Heart left ventricle (tissue), 16 donors: ENCODE measurements at regions not wholly inside any gene's neighbourhood (a gene's known extent, or its start where the extent isn't known, plus 50 kb on each side); places are given as distances from the start of the nearest gene placed in this dataset.

Experiments used
- ATAC-seq, 4 donors: fragments of 200-7000 bp; cut with Tn5 transposase; one replicate each; pipeline ENCODE4 v1.9.1; 2020 to 2022; ENCODE audit warnings: moderate library complexity in 4 of 4, mild to moderate bottlenecking in 3 of 4, moderate number of reproducible peaks in 1 of 4
- DNase-seq, 5 donors: peaks; one replicate each; pipeline ENCODE4 v3.0.0-alpha.2; 2020
- H3K27ac ChIP-seq, 12 donors: fragments of 200-600 bp; sonication (generic) in 4 of 12; one replicate each; pipeline versions ENCODE4 v1.5.0 to v1.8.0; 2016 to 2022; ENCODE audit warnings: mild to moderate bottlenecking in 2 of 12
- H3K27me3 ChIP-seq, 9 donors: fragments of 200-600 bp; sonication (generic) in 2 of 9; one replicate each; pipeline versions ENCODE4 v1.5.1 to v1.8.0; 2016 to 2022; ENCODE audit warnings: mild to moderate bottlenecking in 3 of 9
- H3K36me3 ChIP-seq, 9 donors: fragments of 200-600 bp; sonication (generic) in 2 of 9; one replicate each; pipeline versions ENCODE4 v1.5.0 to v1.8.0; 2018 to 2022; ENCODE audit warnings: mild to moderate bottlenecking in 2 of 9
- H3K4me1 ChIP-seq, 12 donors: fragments of 200-600 bp; sonication (generic) in 4 of 12; one replicate each; pipeline versions ENCODE4 v1.5.0 to v1.8.0; 2016 to 2022; ENCODE audit warnings: mild to moderate bottlenecking in 3 of 12
- H3K4me3 ChIP-seq, 12 donors: fragments of 200-600 bp; sonication (generic) in 4 of 12; one replicate each; pipeline versions ENCODE4 v1.5.0 to v1.8.0; 2017 to 2022; ENCODE audit warnings: mild to moderate bottlenecking in 9 of 12, moderate library complexity in 4 of 12
- H3K9me3 ChIP-seq, 12 donors: fragments of 200-600 bp; sonication (generic) in 4 of 12; one replicate each; pipeline versions ENCODE4 v1.5.0 to v1.8.0; 2016 to 2022; ENCODE audit warnings: mild to moderate bottlenecking in 1 of 12
- POLR2A ChIP-seq, 2 donors: fragments of 450-650 bp; IDR thresholded peaks; one replicate each; pipeline ENCODE4 v1.6.1; 2017; ENCODE audit warnings: antibody characterized with exemption in 2 of 2, mild to moderate bottlenecking in 2 of 2, moderate library complexity in 2 of 2
- WGBS, 4 donors: extraction: QIAGEN DNeasy Blood & Tissue Kit in 2 of 4; methylation state at CpG; one replicate each; pipeline versions ENCODE4 v1.1.5 to v1.1.7; 2013 to 2018; 5-methylcytosine and 5-hydroxymethylcytosine counted together
- intact Hi-C, 10 donors: fragments of 100-400 bp; cut with DNase I; formaldehyde crosslinking; loops; one replicate each; pipeline versions ENCODE4 v1.11.1 to v1.14.2; 2022
- TF ChIP-seq, protein P1 (sequence below), 12 donors: fragments of 200-600 bp; sonication (generic) in 4 of 12; IDR thresholded peaks; one replicate each; pipeline versions ENCODE4 v1.5.0 to v1.8.0; 2018 to 2022; ENCODE audit warnings: antibody characterized with exemption in 12 of 12, mild to moderate bottlenecking in 5 of 12
- donor health status: ischemic (EF 13 %, LVEDD 7.1; RV severe dilation, severe dysfunction).
- donor health status: healthy with polysubstance abuse.
- donor health status: DM: no; HTN: yes; CAD: no.
- donor health status: DM: no; HTN: no; CAD: no.
- donor health status: ischemic (EF 25% LVEDD 6.9; RV normal size, moderate dysfunction).
- donor health status: ischemic (EF 25% LVEDD 5.7; RV mildly dilated, moderate dysfunction).
- donor health status: healthy.
- donor health status: DM: yes; HTN: yes; CAD: no.
- donor health status: ischemic (EF 35%, LVEDD 5.7; RV mildly dilated, moderate dysfunction).
- donor health status: nonischemic (EF 11% LVEDD 7.7; RV severe dilation, severe dysfunction).
- donor health status: DM: yes; HTN: yes; CAD: no.
- donor health status: PGD.
- donor health status: ischemic (EF 29% LVEDD 5.4; RV normal size, mild dysfunction).
- donor health status: nonischemic (EF 23%, LVEDD 6.1; RV moderate dilation, normal function).

DNA sequence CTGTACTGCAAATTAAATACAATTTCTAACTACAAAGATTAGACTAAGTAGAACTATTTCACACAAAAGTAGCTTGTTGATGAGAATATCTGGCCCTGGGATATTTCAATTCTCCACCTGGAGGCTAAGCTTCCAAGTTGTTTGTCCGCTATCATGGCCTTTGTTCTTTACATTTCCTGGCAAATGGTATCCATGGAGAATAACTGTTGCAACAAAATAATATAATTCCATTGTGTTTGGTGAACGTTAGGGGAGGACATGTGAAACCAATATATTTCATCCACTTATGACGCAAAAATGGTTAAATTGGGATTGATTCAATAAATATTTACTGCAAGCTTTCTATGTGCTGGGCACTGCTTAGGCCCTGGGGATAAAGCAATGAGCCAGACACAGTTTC is 565.4 kb downstream of the PTPRC start:
- 62 to 77% (median 75%) methylated on average over 3 of the region's 3 CpGs for WGBS, 4 donors

DNA sequence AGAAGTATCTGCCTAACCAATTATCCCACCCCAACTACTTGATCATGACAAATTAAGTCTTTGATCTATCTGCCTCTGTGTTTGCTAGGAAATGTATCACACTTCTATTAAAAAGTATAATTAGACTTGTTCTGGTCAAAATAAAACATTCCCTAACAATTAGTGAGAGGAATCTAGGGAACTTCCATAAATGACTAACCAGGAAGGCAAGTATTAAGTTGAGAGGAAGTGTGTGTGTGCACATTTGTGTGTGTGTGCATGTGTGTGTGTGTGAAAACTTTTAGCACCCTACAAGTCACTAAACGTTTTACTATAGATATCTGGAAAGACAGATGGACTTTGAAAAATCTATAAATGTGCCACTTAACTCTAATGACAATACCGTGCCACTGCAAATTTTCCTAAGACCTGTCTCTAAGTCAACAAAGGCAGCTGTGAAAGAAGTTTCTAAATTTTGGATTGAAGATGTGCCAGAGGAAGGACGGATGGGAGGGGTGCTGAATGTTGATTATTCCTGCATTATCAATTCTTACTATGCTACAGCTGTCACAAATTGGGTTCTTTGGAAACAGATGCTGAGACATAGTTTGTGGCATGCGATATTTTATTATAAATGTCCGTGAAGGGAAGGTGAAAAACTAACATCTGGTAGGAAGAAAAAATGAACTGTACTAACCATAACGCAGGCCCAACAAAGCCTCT is 567.1 kb downstream of the PTPRC start:
- intact Hi-C loops = no loop called here
- Histone ChIP-seq H3K27ac (no peak overlapping the region), H3K4me3 (no peak overlapping the region), H3K36me3 (no peaks in the 10 kb centered on the region), H3K4me1 (peaks cover 0 to 4% (median 0%) of the 10 kb centered on the region in 12 donors), H3K27me3 (no peaks in the 10 kb centered on the region), H3K9me3 (peaks cover 0 to 3% (median 0%) of the 10 kb centered on the region in 12 donors)
- DNase-seq = no peak
- peak in 1 of 4 donors; percentile 64 for ATAC-seq
- TF ChIP-seq, protein P1, sequence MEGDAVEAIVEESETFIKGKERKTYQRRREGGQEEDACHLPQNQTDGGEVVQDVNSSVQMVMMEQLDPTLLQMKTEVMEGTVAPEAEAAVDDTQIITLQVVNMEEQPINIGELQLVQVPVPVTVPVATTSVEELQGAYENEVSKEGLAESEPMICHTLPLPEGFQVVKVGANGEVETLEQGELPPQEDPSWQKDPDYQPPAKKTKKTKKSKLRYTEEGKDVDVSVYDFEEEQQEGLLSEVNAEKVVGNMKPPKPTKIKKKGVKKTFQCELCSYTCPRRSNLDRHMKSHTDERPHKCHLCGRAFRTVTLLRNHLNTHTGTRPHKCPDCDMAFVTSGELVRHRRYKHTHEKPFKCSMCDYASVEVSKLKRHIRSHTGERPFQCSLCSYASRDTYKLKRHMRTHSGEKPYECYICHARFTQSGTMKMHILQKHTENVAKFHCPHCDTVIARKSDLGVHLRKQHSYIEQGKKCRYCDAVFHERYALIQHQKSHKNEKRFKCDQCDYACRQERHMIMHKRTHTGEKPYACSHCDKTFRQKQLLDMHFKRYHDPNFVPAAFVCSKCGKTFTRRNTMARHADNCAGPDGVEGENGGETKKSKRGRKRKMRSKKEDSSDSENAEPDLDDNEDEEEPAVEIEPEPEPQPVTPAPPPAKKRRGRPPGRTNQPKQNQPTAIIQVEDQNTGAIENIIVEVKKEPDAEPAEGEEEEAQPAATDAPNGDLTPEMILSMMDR (IDR thresholded peaks at IDR 0.05) = no peak
- no peak for TF ChIP-seq POLR2A (IDR thresholded peaks at IDR 0.05)
- 47 to 56% (median 52%) methylated on average over 6 of the region's 6 CpGs for WGBS, 4 donors

More for the DNA sequence above, 565.4 kb downstream of the PTPRC start:
- TF ChIP-seq, protein P1 (IDR thresholded peaks at IDR 0.05) = no peak
- TF ChIP-seq POLR2A (IDR thresholded peaks at IDR 0.05) = no peak
- intact Hi-C loops = no loop called here
- Histone ChIP-seq H3K4me1 (peaks cover 0 to 4% (median 0%) of the 10 kb centered on the region in 12 donors), H3K27me3 (no peaks in the 10 kb centered on the region), H3K9me3 (no peaks in the 10 kb centered on the region), H3K27ac (no peak overlapping the region), H3K36me3 (no peaks in the 10 kb centered on the region), H3K4me3 (no peak overlapping the region)
- DNase-seq = no peak
- ATAC-seq = no peak

DNA sequence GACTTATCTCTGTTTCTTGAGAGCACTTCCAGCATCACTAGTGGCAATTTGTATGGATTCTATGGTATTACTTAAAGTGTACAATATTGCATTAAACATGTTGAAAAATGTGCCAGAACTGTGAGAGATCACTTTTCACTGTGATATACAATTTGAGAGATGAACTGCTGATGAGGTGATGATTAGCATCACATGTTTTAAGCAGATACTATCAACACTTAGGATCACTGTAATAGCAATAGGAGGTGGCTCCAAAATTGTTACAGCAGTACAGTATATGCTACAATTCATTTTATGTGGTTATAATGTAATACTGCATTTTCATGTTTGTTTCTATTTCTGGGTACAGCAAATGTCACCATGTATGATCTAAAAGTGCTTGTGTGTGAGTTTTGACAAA is 570.0 kb downstream of the PTPRC start:
- ATAC-seq (no peak), DNase-seq (no peak)
- TF ChIP-seq, protein P1 (IDR thresholded peaks at IDR 0.05) = no peak
- TF ChIP-seq POLR2A (IDR thresholded peaks at IDR 0.05) = no peak
- Histone ChIP-seq H3K27ac (no peak overlapping the region), H3K27me3 (no peaks in the 10 kb centered on the region), H3K4me3 (no peak overlapping the region), H3K9me3 (peaks cover 0 to 3% (median 0%) of the 10 kb centered on the region in 12 donors), H3K36me3 (no peaks in the 10 kb centered on the region), H3K4me1 (peaks cover 0 to under 1% (median 0%) of the 10 kb centered on the region in 12 donors)
- intact Hi-C loops = no loop called here

DNA sequence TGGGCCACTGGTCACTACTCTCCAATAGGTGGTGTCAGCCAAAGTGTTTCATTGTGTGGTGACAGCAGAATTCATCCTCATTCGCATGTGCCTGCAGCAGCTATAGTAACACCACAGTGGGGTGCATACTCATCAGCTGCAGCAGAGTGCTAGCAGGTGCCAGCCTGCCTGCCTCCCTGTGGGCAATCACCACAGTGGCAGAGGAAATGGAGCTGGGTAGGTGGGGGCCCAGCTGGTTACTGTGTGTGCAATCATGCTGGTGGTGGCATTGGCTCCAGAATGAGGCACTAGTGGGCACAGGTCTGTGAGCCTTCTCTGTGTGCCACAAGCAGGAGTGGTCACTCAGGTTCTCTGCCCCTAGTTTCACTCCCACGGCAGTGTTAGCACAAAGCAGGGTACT is 579.2 kb downstream of the PTPRC start:
- ATAC-seq = no peak

More for the DNA sequence above, 579.2 kb downstream of the PTPRC start:
- Histone ChIP-seq H3K27ac (no peak overlapping the region), H3K36me3 (no peaks in the 10 kb centered on the region), H3K9me3 (peaks cover 0 to 8% (median 0%) of the 10 kb centered on the region in 12 donors), H3K4me3 (no peak overlapping the region), H3K4me1 (no peaks in the 10 kb centered on the region), H3K27me3 (no peaks in the 10 kb centered on the region)
- 71 to 86% (median 79%) methylated on average over 1 to 2 of the region's 2 CpGs for WGBS, 4 donors
- TF ChIP-seq, protein P1 (IDR thresholded peaks at IDR 0.05) = no peak
- no peak for DNase-seq
- intact Hi-C loops = no loop called here
